Kidney capillary endothelial cell (primary cell): ENCODE measurements at regions not wholly inside any gene's neighbourhood (a gene's known extent, or its start where the extent isn't known, plus 50 kb on each side); places are given as distances from the start of the nearest gene placed in this dataset.
"Not testable (repeated sequence)": the region's sequence is repeated elsewhere in the genome, so short reads cannot be mapped to it uniquely, and the experiment has no call there.

Experiments used
- DNase-seq: peaks from one replicate; pipeline ENCODE4 v3.0.0-alpha.2; 2018; ENCODE audit warnings: low spot score

DNA sequence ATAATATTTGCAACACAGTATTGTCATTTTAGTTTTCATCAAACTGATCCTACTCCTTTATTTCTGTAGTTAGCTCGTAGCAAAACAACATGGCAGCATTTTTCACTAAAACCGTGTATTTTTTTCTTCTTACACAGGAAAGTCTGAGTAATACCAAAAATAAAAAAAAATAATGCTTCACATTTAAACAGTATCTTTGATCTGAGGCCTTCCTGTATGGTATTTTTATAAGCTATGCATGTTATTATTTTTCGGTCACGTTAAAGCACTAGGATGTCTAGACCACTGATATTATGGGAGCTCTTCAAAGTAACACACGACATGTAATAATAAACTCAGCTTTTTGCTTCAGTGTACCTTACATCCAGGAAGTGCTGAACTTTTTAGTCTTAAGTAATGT is 94.1 kb upstream of the SRD5A3 start:
- DNase-seq = no peak

DNA sequence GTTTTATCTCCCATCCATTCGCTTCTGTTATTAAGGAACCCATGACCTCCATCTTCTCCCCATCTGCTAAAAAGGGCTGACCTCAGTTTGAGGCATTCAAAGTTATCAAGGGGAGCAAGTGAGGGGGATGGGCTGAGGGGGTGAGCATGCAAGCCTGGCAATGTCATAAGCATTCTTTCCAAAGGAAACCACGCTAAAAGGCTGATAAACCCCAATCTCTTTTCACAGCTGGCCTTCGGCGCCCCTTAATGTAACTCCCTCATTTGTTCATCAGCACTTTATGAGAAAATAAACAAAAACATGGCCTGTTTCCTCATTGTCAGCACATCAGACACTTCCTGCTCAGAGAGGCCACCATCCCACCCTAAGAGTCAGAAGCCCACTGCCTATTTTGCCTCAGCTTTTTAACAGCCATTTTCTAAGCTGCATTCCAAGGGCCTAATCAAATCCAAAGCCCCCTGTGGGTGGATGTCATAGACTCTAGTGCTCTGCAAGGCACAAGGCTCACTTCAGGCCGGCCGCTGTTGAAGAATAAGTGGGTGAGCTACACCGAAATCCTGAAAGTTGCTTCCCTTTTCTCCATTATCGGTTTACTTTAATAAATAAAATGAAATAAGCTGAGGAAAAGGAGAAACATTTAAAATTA is 92.0 kb upstream of the SRD5A3 start:
- no peak for DNase-seq

DNA sequence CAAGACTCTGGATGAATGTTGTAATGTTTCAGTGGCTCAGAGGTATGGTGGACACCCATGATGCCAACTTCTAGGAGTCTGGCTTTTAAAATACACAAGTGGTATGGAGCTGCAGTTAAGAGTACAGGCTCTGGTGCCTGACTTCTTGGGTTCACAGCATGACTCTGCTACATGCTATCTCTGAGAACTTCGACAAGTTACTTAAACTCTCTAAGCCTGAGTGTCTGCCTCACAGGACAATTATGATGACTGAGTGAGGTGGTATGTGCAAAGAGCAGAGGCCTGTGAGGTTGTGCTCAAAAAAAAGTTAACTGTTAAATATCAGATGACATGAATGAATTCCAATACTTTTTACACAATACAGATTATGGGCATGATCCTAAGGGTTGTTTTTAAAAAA is 90.9 kb upstream of the SRD5A3 start:
- DNase-seq = no peak

DNA sequence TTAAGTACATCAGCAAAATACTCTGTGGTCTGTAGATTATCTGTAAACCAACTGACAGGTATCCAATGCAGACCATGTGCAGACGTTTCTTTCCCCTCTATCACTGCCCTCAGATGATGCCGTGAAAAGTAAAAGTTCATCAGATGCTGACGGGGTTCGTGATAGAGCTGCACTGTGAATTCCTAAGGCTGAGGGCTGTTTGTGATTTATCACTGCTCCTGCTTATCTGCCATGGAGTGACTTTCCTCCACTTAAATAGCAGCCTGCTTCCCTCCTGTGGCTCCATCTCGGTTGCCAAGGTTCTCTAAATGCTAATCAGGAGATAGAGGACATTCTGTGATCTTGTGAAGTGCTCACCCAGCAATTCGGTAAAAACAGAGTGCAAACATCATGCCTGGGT is 89.3 kb upstream of the SRD5A3 start:
- no peak for DNase-seq

DNA sequence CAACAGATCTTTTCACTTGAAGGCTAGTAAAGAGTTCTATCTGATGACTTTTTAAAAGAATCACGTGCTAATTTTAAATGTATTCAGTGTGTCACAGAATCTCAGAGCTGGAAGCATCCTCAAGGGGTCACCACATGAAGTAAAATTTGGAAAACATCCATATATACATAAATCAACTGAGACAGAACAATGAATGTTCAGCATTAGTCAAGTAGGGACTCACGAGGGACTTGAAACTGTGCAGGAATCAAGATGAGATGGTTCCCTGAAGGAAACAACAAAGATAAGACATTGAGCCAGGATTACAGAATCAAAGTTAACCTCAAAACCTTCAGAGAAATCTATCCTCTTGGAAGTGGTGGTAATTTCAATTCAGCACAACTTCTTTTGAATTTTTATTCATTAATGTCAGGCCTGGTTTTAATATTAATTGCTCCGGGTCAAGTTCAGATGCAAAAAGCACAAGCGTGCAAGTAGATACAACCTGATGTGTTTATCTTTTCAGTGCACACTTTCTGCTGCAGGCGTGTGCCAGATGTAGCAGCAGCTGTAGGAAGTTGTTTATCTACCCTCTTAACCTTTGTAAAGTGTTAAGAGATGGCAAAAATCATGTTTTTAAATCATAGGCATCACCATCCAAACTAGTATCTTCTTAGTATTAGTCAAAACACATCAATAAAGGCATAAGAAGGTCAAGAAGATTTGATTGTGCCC is 87.7 kb upstream of the SRD5A3 start:
- DNase-seq = peak; percentile 73

DNA sequence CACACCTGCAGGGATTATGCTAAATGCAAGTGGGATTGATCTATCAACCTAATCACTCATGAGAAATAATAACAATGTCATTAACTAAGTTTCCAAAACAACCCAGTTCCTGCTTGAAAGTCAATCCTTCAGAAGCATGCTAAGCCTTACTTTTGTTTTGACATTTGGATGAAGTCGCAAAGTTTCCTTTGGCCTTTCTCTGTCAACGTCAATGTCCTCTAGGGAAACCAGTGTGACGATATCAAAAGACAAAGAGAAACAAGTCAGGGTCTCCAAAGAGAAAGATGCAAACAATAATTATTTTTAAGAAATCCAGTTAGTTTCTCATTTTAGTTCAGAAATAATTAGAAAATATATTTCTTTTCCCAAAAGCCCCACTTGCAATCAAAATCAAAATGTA is 86.7 kb upstream of the SRD5A3 start:
- no peak for DNase-seq

DNA sequence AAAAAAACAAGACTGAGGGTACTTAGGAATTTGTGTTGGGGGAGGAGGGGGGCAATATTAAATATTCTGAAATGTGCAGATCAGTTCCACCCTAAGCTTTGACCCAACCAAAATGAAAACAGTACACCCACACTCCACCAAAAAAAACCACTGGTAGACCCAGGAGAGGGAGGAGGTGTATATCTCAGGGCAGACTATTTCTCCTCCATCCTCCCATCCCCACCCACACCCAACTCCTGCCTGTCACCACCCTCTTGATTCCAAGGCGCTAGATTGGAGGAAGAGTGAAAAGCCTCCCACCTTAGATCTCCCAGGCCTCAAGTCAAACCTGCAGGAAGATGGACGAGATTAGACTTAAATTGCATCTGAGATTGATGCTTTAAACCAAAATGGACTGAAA is 76.6 kb upstream of the SRD5A3 start:
- DNase-seq = no peak

DNA sequence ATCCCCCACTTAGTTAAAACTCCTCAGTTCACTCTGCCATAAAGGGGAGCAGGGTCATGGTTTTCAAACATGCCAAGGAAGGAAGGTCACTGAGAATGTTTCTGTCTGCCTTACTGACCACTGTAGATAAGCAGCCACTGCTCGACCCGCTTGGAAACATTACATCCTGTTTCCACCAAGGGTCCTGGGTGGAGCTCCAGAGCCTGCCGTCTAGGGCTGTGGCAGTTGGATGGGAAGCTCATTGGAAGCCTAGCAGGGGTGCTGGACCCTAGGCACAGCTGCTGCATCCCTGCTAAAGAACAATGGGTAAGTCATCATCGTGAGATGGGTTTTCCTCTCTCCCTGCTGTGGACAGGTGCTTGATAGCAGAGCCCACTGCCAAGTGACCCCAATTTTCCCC is 76.0 kb upstream of the SRD5A3 start:
- no peak for DNase-seq

DNA sequence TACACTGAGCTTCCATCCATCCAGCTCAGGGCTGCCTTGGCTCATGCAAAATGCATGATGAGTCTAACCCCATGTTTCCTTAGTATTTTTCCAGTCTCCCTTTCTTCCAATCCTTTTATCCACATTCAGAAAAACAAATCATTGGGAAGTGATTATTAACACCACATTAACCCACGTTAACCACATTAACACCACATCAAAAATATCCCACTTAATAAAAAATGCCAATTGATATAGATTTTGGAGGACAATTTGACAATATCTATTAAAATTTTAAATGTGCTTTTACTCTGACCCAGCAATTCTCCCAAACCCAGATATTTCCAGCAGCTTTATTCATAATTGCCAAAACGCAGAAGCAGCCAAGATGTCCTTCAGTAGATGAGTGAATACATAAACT is 75.6 kb upstream of the SRD5A3 start:
- DNase-seq = no peak

DNA sequence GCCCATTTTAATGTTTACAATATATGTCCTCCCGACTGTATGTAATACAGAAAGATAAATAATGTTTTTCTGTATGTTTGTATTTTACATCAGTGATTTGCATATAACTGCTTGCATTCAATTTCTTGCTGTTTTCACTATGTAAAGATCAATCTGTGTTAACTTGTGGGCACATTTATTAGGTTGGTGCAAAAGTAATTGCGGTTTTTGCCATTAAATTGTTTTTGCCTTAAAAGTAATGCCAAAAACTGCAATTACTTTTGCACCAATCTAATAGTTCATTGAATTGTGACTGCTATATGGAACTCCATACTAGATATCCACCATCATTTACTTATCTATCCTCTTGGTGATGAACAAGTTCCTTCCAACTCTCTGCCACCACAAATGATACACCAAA is 73.9 kb upstream of the SRD5A3 start:
- DNase-seq = no peak

DNA sequence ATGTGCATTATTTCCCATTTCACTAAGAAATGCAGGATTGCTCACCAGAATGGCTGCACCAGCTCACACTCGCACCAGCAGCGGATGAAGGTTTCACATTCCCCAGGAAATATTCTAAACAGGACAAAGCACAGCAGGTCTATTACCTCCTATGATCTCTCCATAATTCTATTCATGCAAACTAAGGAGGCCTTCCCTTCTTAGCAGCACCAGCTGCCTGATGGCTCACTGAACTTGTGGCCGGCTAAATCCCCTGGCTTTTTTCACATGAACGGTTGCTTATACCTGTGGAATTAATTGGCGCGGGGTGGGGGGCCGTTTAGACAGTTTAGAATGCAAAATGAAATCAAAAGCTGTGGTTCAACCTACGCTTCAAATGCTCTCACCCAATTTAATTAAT is 73.5 kb upstream of the SRD5A3 start:
- no peak for DNase-seq

DNA sequence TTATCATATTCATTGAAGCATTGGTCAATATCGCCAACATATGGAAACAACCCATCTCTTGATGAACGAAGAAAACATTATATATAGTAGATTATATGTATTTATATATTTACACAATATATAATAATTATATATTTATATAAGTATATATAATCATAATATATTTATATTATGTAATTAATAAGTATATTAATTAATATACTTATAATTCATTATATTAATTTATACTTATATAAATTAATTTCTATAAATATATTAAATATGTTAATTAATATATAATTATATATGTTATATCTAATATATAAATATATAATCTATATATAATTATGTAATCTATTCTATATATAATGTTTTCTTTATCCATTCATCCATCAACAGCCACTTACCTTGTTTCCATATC is 69.0 kb upstream of the SRD5A3 start:
- no peak for DNase-seq

DNA sequence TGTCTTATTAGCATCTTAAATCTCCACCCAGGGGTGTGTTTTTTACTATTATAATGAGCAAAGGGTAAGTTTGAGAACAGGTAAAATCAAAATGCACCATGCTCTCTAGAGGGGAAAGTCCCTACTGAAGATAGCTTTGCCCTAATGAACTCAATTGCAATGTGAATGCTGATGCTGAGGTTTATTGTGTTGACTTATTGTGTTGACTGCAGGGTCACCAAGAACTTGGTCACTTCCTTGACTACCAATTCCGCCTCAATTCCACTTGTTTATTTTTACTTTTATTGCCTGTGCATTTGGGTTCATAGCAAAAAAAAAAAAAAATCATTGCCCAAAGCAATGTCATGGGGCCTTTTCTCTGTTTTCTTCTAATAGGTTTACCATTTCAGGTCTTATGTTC is 67.7 kb upstream of the SRD5A3 start:
- DNase-seq = no peak

DNA sequence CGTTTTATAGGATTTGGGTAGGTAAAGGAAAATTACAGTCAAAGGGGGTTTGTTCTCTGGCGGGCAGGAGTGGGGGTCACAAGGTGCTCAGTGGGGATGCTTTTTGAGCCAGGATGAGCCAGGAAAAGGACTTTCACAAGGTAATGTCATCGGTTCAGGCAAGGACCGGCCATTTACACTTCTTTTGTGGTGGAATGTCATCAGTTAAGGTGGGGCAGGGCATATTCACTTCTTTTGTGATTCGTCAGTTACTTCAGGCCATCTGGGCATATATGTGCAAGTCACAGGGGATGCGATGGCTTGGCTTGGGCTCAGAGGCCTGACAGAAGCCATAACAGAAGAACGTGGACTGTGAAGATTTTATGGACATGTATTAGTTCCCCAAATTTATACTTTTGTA is 65.6 kb upstream of the SRD5A3 start:
- DNase-seq = not testable (repeated sequence)

DNA sequence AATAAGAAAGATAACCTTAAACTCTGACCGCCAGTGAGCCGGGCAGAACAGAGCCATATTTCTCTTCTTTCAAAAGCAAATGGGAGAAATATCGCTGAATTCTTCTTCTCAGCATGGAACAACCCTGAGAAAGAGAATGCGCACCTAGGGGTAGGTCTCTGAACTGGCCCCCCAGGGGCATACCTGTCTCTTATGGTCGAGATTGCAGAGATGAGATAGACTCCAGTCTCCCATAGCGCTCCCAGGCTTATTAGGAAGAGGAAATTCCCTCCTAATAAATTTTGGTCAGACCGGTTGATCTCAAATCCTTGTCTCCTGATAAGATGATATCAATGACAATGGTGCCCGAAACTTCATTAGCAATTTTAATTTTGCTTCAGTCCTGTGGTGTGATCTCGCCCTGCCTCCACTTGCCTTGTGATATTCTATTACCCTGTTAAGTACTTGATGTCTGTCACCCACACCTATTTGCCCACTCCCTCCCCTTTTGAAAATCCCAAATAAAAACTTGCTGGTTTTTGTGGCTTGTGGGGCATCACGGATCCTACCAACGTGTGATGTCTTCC is 64.8 kb upstream of the SRD5A3 start:
- not testable (repeated sequence) for DNase-seq

DNA sequence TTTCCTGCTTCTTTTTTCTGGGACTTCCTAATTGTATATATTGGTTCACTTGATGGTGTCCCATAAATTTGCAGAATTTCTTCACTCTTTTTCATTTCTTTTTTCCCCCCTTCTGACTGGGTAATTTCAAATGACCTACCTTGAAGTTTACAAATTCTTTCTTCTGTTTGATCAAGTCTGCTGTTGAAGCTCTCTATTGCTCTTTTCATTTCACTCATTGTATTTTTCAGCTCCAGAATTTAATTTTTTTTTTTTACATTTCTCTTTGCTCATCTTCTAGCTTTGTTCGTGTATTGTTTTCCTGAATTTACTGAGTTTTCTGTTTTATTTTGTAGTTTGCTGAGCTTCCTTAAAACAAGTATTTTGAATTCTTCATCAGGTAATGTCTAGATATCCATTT is 61.7 kb upstream of the SRD5A3 start:
- no peak for DNase-seq

DNA sequence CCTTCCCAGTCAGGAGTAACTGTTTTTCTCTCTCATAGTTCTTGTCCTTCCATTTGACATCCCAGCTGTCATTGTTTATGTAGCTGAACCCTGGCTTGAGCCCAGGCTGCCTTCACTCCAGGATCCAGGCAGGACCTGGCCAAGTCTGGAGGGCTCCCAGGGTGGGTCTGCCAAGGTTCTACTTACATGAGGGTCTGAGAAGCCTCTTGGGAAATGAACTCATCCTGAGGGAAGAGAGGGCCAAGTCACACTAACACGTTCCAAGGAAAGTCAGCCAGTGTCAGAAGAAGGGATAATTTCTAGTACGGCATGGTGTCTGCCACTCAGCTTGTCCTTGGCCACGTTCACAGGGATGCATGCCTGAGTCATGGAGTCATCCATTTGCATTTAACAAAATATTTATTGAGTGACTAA is 54.8 kb upstream of the SRD5A3 start:
- DNase-seq = no peak

DNA sequence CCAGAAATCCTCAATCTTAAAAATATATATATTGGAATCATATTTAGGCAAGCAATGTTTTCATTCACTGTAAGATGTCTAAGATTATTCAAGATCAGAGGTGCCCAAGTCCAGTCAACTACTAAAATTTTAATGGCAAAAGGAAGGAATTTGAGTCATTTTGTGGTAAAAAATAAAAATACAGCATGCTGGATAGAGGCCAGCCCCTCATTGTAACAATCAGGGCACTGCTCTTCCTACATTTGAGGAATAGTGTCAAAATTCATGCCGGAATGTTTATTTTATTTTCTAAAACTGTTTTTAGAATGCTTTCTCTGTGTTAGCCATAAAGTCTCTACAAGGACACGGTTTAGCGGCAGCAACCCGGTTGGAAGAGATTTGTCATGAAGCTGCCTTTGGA is 49.9 kb upstream of the SRD5A3 start:
- peak; percentile 46 for DNase-seq
